Breast epithelium (tissue), 3 donors: ENCODE measurements at regions not wholly inside any gene's neighbourhood (a gene's known extent, or its start where the extent isn't known, plus 50 kb on each side); places are given as distances from the start of the nearest gene placed in this dataset.

Experiments
- POLR2A ChIP-seq: fragments of 450-650 bp; IDR thresholded peaks from one replicate; pipeline ENCODE4 v1.6.1; 2016; ENCODE audit warnings: antibody characterized with exemption, mild to moderate bottlenecking, moderate library complexity
- POLR2AphosphoS5 ChIP-seq, 3 donors: sonication (generic); formaldehyde crosslinking; IDR thresholded peaks; one replicate each; pipeline ENCODE4 v1.6.1; 2017; ENCODE audit warnings: antibody characterized with exemption in 3 of 3
- TF ChIP-seq, protein P1 (sequence below), 3 donors: fragments of 450-650 bp; IDR thresholded peaks; one replicate each; pipeline ENCODE4 v1.5.1; 2016 to 2017; ENCODE audit warnings: antibody characterized with exemption in 3 of 3, mild to moderate bottlenecking in 3 of 3, moderate library complexity in 3 of 3

DNA sequence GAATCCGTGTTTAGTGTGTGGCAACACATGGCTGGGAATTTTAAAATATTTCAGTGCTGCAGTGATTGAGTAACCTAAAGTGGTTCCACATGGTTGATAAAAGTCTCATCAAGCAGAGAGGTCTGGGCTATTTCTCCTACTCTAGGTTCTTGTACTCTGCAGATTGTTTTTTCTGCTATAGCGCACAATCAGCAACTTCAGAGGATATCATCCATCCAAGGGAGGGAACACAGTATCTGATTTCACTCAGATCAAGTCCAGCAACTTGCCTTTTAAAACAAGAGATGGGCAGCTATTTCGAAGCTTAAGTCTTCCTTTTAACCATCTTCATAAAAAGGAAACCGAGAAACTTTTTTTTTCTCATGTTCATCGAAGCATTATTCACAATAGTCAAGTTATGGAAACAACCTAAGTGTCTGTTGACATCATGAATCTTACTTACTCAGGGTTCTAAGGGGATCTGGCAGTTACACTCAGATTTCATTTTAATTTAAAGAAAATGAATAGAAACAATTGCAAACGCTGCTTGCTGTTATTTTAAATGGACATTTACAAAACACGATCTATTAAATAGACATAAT, 172.7 kb upstream of the TRIB2 start:
- TF ChIP-seq, protein P1, sequence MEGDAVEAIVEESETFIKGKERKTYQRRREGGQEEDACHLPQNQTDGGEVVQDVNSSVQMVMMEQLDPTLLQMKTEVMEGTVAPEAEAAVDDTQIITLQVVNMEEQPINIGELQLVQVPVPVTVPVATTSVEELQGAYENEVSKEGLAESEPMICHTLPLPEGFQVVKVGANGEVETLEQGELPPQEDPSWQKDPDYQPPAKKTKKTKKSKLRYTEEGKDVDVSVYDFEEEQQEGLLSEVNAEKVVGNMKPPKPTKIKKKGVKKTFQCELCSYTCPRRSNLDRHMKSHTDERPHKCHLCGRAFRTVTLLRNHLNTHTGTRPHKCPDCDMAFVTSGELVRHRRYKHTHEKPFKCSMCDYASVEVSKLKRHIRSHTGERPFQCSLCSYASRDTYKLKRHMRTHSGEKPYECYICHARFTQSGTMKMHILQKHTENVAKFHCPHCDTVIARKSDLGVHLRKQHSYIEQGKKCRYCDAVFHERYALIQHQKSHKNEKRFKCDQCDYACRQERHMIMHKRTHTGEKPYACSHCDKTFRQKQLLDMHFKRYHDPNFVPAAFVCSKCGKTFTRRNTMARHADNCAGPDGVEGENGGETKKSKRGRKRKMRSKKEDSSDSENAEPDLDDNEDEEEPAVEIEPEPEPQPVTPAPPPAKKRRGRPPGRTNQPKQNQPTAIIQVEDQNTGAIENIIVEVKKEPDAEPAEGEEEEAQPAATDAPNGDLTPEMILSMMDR (IDR thresholded peaks at IDR 0.05), result no peak
- peak in 1 of 3 donors; percentile 25 for TF ChIP-seq POLR2AphosphoS5 (IDR thresholded peaks at IDR 0.05)
- no peak for TF ChIP-seq POLR2A
